HG02981 (cell line): ENCODE measurements at regions not wholly inside any gene's neighbourhood (a gene's known extent, or its start where the extent isn't known, plus 50 kb on each side); places are given as distances from the start of the nearest gene placed in this dataset.
"Not testable (repeated sequence)": the region's sequence is repeated elsewhere in the genome, so short reads cannot be mapped to it uniquely, and the experiment has no call there.

Source experiments
- ATAC-seq: cut with Tn5 transposase; IDR thresholded peaks from one replicate; pipeline ENCODE4 v1.9.1; 2021; ENCODE audit warnings: mild to moderate bottlenecking, moderate library complexity; ENCODE audit not compliant: unreplicated experiment

DNA sequence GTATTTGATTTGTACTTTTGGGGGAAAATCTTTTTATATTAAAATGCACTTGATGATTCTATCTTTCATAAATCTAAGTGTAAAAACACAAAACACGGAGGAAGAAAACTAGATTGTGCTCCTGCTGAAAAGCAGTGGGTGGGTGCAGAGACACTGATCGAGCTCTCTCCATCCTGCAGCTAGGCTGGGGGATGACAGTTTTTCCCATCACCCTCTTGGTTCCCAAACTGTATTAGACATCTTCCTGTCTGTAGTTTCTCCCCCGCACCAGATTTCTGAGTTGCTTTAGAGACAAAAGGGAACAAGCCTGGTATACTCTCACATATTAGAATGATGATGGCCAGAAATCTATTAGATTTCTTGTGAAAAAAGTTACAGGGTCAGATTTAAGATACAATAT, 99.6 kb downstream of the FAM114A2 start:
- no peak for ATAC-seq

DNA sequence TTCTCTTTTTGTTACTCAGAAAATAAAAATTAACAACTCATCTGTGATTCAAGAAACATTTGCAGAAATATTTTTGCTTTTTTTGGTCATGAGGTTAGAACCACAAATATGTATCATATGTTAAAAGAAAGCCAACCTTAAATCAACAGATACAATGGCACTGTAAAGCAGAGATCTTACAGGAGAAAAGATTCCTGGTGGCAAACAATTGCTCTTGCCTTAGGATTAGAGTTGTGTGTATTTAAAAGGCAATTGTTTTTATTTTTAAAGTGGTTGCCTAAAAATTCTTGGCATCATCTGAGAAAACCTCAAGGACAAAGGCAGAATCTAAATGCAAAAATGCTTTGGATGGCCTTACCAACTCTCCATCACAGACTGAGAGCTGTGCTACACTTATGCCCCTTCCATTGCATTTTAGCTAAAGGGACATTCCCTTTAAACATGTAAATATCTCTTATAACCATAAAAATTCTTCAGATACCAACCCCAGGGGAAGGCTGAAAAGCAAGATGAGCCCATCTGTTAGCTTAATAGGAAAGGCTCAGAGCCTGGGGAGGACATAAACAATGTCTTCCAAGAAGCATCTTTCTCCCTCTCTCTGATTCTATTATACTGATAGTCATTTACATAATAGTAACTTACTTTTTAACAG, 100.4 kb downstream of the FAM114A2 start:
- no peak for ATAC-seq

DNA sequence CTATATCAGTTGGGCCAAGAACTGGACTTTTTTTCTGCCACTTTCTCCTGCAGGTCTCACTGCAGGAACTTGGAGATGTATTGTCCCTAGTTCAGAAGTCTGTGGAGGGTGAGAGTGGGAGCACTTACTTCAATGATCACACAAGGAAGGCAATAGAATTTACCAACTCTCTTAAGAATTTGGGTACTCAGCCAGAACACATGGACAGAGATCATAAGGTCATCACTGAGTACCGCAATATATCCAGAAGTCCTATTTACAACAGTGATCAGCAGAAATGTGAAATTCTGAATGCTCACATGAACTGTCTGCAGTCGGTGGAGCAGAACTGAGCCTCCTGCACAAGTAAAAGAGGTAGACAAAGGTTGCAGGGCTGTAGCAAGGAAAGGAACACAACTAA, 101.0 kb downstream of the FAM114A2 start:
- no peak for ATAC-seq

DNA sequence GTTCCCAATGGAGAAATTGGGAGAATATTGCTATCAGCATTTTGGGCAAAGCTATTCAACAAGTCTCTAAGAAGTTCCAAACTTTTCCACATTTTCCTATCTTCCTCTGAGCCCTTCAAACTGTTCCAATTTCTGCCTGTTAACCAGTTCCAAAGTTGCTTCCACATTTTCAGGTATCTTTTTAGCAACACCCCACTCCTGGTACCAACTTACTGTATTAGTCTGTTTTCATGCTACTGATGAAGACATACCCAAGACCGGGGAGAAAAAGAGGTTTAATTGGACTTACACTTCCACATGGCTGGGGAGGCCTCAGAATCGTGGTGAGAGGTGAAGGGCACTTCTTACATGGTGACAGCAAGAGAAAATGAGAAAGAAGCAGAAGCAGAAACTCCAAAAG, 103.6 kb downstream of the FAM114A2 start:
- ATAC-seq = not testable (repeated sequence)

DNA sequence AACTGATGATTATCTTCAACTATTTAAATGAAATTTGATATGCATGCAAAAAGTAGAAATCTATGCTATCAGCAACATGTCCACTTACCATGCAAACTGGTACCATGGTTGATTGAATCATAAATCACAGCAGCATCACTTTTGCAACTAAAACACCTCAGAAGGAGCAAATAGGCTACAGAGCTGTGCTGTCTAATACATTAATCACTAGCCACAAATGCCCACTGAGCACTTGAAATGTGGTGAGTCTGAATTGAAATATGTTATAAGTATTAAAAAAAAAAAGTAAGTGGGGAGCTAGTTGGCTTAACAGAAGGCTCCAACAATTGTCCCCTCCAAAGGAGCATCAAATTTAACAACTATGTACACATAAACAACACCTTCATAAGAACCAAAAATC, 112.5 kb downstream of the FAM114A2 start:
- no peak for ATAC-seq

DNA sequence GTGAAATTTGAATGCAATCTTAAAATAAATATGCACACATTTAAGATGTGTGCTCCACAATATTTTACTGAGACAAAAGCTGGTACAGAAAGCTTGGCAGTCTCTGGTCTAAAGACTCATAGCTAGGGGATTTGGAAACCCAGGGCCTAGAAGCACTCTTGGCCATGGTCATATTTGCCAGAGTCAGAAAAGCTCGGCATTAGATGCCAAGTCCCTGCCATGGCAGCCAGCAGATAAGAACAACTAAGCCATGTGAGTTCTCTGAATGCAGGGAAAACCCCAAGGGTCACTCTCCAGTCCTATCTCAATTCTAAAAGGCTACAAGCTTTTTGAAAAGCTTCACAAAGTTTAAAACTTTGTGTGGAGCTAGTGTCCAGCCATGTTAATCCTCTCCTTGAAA, 119.5 kb downstream of the FAM114A2 start:
- ATAC-seq = no peak

DNA sequence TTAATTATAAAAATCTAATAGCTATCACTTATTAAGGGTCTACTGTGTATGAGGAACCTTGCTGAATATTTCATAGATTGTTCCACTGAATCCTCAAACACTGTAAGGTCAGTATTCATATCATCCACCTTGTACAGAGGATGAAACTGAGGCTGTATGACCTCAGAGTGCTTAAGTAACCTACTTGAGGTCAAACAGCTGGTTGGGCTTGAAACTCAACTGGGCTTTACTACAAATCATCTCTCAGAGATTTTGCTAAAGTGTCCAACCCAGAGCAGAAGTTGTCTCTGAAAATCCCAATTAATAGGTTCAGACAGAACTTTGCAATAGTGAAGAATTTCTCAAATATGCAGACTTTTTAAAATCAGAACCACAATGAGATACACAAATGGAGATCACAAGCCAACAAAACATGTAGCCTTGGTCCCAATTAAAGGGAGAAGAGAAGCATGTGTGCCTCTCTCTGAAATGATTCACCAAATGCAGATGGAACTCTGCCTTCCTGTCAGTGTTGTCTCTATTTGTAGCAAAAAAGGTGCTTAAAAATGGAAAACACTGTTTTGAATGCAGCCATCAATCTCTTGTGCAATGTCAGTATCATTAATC, 131.4 kb downstream of the FAM114A2 start:
- ATAC-seq = no peak

DNA sequence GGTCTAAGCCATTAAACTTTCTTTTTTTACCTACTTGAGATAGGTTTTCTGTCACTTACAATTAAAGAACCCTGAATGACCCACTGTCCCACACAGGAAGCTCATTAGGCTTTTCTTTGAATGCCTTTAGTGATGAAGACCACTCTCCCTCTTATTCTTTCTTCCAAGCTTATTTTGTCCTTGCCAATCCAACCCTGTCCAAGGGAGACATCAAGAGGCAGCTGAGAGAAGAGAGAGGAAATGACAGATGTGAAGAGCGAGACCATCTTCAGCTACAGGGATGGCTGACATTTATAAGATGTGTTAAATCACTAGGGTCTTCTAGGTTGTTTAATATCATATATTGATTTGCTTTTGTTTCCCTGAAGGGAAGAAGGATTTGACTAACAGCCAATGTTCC, 133.5 kb downstream of the FAM114A2 start:
- ATAC-seq = no peak

DNA sequence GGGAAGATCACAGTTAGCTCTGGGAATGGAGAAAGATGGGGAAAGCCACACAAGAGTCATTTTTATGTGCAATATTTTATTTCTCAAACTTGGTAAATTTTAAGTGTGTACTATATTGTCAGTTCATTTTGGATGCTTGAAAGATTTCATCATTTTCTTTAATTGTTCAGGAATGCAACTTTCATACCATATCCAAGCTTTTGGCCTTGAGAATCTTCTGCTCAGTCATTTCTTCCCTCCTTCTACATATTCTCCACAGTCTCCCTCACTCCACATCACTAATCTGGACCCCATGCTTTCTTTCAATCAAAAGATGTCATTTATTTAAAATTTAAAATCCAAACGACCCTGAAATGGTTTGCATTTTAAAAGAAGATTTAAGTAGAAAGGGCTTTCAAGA, 135.4 kb downstream of the FAM114A2 start:
- ATAC-seq = no peak

DNA sequence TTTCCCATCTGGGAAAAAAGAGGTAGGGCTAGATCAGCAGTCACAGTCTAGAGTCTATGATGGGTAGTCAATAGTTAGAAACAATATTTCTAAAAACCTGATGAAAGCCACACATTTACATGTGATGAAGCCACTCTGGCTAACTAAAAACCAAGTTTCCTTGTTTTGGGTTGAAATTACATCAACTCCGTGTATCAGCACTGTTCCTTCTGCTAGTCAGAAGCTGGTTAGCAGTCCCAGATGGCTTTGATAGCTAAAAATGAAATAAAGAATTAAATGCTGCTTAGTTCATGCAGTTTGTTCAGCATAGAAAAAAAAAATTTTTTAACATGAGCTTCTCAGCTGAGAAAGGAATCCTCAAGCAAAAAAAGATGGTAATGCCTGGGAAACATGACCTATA, 136.7 kb downstream of the FAM114A2 start:
- no peak for ATAC-seq

DNA sequence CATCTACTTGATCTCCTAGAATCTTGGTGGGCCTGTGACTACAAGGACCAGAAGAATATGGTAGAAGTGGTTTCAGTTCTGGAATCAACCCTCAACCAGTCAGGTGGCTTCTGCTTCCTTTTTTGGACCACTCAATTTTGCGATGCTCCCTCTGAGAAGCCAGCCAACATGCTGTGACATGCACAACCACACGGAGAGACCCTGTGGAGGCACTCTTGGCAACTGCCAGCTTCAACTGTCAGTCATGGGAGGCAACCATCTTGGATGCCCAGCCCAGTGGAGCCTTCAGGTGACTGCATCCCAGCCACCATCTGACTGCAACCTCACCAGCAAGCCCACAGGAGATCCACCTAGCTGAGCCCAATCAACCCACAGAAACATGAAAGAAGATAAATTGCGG, 137.3 kb downstream of the FAM114A2 start:
- ATAC-seq = no peak

DNA sequence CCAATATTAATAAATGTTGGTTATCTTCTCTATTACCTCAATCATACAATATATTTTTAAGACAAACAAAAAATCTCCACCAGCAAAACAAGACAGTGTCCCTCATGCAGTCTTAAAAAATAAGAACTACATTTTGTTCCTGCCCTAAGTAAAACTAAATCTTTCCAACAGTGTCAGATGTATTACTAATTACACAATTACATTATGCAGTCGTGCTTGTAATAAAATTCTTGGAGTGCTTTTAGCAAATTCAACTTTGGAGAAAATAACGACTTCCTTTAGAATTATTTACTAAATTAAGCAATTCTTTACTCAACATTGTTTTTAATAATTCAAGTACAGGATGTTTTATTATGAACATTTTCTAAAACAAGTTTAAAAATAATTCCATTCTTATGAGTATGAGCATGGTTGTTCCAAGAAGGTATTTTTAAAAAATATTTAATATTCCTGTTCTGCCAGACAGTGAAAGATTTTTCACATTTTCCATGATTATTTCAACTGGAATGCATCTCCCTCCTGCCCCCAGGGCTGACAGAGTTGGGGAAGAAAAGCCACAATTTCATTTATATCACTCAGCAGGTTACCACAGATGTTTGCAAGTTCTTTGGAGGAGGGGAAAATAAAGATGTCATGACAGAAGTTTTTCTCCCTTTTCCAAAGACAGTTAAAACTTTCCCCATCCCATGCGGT, 137.9 kb downstream of the FAM114A2 start:
- ATAC-seq = no peak

DNA sequence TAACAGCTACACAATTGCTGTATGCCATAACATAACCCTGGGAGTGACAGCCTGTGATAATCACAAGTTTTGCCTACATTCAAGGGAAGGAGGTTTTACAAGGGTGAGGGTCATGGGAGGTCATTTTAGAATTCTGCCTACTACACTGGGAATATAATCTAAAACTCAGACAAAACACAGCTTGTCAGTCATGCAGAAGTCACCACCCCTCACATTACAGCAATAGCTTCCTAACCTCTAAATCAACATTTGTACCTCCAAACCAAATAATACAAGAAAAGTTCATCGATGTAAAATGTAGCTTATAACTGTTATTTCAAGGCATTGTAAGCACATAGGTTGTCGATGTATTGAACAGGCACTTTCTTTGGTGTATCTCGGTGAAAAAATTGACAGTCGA, 139.0 kb downstream of the FAM114A2 start:
- no peak for ATAC-seq

DNA sequence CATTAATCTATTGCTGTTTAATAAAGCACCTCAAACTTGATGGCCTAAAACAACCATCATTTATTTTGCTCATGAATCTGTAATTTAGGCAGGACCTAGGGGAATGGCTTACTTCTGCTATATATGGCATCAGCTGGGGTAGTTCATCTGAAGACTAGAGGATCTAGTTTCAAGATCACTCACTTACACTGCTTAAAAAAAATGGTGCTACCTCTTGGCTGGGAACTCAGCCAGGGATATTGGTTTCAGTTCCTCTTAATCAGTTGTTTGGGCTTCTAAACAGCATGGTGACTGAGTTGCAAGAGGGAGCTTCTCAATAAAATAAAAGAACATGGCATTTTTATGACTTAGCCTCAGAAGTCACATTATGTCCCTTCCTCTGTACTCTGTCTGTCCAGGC, 142.0 kb downstream of the FAM114A2 start:
- ATAC-seq = peak; percentile 100

DNA sequence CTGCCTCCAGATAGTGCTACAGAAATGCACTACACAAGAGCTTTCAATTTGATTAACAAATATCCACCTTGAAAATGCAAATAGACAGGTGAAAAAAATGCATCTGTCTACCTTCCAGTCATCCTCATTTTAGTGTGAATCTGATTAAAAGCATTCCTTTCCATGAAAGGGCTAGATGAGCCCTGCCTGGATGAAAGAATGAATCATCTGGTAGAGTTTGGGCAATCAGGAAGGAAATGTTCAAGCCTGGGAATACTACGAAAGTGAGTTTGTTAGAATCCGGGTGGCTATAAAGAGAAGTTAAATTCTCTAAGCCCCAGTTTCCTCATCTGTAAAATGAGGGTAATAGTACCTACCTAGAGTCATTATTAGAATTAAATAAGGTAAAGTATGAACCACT, 142.6 kb downstream of the FAM114A2 start:
- no peak for ATAC-seq

DNA sequence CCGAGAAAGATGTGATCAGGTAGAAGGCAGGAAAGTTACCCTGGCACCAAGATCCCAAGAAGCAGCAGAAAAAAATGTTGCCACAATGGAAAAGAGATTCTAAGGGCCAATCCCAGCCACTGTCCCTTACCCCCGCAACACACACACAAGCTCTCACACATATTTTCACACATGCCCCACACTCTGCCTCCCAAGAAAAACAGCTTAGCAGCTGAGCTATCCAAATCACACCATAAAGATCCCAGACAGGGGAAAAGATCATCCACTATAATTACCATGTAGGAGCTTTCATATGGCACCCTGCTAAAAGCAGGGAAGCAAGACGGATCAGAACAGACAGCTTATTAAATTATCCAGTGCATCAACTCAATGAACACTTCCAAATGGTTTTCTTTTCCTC, 143.4 kb downstream of the FAM114A2 start:
- ATAC-seq = no peak

DNA sequence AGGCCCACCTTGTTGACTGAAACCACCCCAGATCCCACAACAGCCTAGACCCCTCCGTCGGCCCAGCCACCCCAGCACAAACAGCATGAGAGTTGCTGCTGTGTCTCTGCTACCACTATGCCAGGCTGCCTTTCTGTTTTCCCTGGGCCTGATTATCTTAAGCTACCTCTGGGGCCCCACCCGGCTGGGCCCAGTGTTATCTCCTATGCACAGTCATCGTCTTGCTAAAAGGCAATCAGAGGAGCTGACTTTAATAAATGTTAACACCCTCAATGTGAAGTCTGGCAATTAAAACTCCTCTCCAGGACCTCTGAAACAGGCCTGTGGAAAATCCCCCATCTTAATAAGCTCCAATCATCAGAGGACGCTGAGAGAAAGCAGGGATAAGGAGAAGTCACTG, 144.9 kb downstream of the FAM114A2 start:
- ATAC-seq = no peak

DNA sequence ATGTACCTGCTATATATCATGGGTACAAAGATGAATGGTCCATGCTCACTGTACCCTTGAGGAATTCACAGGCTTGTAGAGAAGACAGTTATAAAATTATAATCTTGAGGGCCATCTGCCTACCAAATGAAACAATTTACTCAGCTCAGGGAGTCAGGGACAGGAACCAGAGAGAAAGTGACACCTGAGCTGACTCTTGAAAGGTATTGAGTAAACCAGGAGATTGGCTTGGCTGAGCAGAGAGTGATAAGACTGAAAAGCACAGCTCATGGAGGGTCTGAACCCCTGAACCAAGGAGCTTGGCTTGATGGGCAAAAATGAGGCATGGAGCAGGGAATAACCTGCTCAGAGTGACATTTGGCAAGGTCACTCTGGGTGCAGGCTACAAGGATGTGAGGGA, 147.3 kb downstream of the FAM114A2 start:
- ATAC-seq = peak; percentile 55

DNA sequence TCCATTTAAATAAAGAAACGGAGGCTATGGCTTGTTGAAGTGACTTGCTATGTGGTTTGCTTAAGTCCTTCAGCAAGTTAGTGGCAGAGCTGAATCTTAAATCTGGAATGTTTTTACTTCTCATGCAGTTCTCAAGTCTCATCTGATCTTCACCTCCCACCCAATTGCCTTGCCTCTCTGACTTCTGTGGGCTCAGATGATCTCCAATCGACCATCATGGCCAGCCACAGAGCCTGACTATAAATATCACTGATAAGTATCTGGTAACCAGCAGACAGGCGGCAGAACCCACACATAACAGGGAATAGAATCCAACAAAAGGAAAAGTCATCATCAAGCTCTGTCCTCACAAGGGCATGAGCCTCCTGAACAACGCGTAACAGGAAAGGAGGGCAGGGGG, 149.9 kb downstream of the FAM114A2 start:
- no peak for ATAC-seq

DNA sequence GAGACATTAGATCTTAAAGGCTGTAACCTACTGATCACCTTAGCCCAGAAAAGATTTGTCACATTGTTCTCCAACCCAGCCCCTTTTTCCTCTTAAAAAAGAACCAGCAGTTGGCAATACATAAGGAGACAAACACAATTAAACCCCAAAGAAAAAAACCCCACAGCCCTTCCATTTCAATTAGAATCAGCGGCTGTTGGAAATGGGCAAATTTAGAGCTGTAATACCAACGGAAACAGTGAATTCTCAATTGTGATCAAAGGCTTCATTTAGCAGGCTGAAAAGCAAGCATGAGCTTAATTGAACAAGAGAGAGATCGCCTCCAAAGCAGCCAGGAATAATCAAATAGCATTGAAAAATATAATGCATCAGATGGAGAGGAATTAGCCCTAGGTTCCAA, 153.6 kb downstream of the FAM114A2 start:
- no peak for ATAC-seq

DNA sequence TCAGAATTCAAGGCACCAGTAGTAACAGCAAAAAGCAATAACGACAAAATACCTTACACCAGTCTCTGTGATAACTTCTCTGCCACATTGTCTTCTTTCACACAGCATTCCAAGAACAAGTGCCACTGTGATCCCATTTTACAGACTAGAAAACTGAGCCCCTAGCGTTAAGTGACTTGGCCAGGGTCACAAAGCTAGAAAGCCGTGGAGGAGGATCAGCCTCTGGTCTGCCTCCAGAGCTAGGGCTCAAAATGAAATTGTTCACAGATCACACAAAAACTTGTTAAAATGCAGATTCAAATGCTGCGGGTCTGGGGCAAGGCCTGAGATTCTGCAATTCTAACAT, 154.1 kb downstream of the FAM114A2 start:
- ATAC-seq = no peak

DNA sequence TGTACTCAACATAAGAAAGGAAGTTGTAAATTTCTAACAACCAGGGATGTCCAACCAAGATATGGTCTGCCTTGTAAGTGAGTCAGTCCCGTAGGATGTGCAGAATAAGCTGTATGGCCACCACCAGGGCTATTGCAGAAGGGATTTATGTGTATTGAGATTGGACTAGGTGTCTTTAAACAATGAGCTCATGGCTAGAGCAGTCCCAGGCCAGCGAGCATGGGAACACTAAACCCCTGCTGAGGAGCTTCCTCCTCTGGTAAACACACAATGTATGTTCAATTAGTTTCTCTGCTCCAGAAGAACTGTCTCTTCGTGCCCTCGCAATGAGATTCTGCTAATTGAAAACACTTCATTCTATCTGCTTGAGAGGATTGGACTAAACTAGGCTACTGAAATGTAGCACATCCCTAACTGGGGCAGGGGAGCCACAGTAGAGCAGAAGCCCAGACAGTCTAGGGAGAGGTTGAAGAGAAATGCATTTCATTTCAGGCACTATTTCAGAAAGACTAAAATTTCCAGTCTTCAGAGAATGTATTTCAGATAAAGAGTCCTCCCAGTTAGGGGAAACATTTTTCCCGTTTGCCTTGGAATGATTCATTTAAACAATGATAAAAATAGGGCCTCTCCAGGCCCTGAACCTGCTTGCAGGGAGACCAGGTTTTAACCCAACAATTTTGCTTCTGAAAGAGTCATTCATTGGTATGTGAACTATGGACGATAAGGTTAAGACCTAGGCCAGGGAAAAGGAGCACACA, 154.7 kb downstream of the FAM114A2 start:
- no peak for ATAC-seq
